Stomach (tissue), 8 donors: ENCODE measurements at regions not wholly inside any gene's neighbourhood (a gene's known extent, or its start where the extent isn't known, plus 50 kb on each side); places are given as distances from the start of the nearest gene placed in this dataset.

ENCODE experiments used
- DNase-seq, 2 donors: peaks; one replicate each; pipeline versions ENCODE4 v3.0.0 to v3.0.0-alpha.2; 2013 to 2019
- H3K27ac ChIP-seq, 5 donors: fragments of 200-600 bp in 4 of 5; sonication (generic) in 4 of 5; one replicate each; pipeline ENCODE4 v1.5.1; 2013 to 2019; ENCODE audit warnings: mild to moderate bottlenecking in 1 of 5, moderate library complexity in 1 of 5
- H3K27me3 ChIP-seq, 3 donors: fragments of 200-600 bp; sonication (generic); one replicate each; pipeline ENCODE4 v1.5.1; 2017 to 2019; ENCODE audit warnings: mixed run types in 1 of 3
- H3K36me3 ChIP-seq, 4 donors: fragments of 200-600 bp; sonication (generic); 1 replicate in 3 of 4; 2 replicates in 1 of 4; pipeline ENCODE4 v1.5.1; 2016 to 2019
- H3K4me1 ChIP-seq, 4 donors: fragments of 200-600 bp; sonication (generic); one replicate each; pipeline ENCODE4 v1.5.1; 2016 to 2019
- H3K4me3 ChIP-seq, 4 donors: fragments of 200-600 bp; sonication (generic) in 3 of 4; one replicate each; pipeline ENCODE4 v1.5.1; 2016 to 2019; ENCODE audit warnings: mild to moderate bottlenecking in 1 of 4
- H3K9me3 ChIP-seq, 4 donors: fragments of 200-600 bp; sonication (generic); one replicate each; pipeline ENCODE4 v1.5.1; 2016 to 2019
- EP300 ChIP-seq: sonication (generic); formaldehyde crosslinking; IDR thresholded peaks from one replicate; pipeline ENCODE4 v1.6.1; 2017; ENCODE audit warnings: antibody characterized with exemption
- POLR2A ChIP-seq, 4 donors: fragments of 450-650 bp; IDR thresholded peaks; one replicate each; pipeline ENCODE4 v1.6.1; 2016; ENCODE audit warnings: antibody characterized with exemption in 4 of 4, control low read depth in 2 of 4, mild to moderate bottlenecking in 1 of 4, moderate library complexity in 1 of 4
- POLR2AphosphoS5 ChIP-seq, 3 donors: sonication (generic); formaldehyde crosslinking; IDR thresholded peaks; one replicate each; pipeline ENCODE4 v1.6.1; 2016; ENCODE audit warnings: antibody characterized with exemption in 3 of 3
- WGBS, 5 donors: extraction: QIAGEN DNeasy Blood & Tissue Kit in 3 of 5; methylation state at CpG; one replicate each; pipeline versions ENCODE4 v1.1.5 to v1.1.7; 2013 to 2018; 5-methylcytosine and 5-hydroxymethylcytosine counted together
- intact Hi-C: fragments of 100-400 bp; cut with DNase I; formaldehyde crosslinking; loops from one replicate; pipeline ENCODE4 v1.15.1; 2023; ENCODE audit warnings: low total_unique reads
- TF ChIP-seq, protein P1 (sequence below), 7 experiments: fragments of 450-650 bp in 4 of 7; fragments of 200-600 bp in 3 of 7; sonication (generic) in 3 of 7; IDR thresholded peaks; one replicate each; pipeline ENCODE4 v1.5.1; 2016 to 2019; ENCODE audit warnings: antibody characterized with exemption in 7 of 7, control low read depth in 2 of 7, mild to moderate bottlenecking in 1 of 7
- donor health status: healthy with polysubstance abuse.
- donor health status: Bipolar disorder and iron deficiency.
- donor health status: healthy.

DNA sequence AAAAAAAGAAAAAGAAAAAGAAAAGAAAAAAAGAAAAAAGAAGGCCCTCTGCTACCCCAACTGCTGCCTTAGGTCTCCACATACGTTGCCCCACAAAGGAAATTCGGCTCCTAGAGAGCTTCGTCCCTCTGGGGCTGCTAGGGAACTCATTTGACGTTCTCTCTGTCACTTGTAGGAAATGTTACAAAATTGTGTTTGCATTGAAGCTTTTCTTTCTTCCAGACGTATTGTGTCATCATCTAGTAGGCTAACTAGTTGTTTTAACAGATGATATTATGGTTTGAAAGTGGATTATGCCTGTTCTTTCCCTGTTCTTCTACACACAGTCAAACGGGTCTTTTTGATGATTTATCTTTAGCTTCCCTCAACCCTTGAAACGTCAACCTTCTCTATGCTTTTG, 125.3 kb downstream of the BDH1 start:
- 64 to 81% (median 72%) methylated on average over 7 of the region's 7 CpGs for WGBS, 5 donors
- Histone ChIP-seq H3K9me3 (peaks cover 0 to 15% (median 10%) of the 10 kb centered on the region in 4 donors), H3K36me3 (no peaks in the 10 kb centered on the region), H3K4me3 (no peak overlapping the region), H3K4me1 (peaks cover 12 to 36% (median 31%) of the 10 kb centered on the region in 4 donors), H3K27me3 (no peaks in the 10 kb centered on the region), H3K27ac (peak overlapping the region in 4 of 5 donors; percentile 9 to 76 (median 32))
- TF ChIP-seq, protein P1, sequence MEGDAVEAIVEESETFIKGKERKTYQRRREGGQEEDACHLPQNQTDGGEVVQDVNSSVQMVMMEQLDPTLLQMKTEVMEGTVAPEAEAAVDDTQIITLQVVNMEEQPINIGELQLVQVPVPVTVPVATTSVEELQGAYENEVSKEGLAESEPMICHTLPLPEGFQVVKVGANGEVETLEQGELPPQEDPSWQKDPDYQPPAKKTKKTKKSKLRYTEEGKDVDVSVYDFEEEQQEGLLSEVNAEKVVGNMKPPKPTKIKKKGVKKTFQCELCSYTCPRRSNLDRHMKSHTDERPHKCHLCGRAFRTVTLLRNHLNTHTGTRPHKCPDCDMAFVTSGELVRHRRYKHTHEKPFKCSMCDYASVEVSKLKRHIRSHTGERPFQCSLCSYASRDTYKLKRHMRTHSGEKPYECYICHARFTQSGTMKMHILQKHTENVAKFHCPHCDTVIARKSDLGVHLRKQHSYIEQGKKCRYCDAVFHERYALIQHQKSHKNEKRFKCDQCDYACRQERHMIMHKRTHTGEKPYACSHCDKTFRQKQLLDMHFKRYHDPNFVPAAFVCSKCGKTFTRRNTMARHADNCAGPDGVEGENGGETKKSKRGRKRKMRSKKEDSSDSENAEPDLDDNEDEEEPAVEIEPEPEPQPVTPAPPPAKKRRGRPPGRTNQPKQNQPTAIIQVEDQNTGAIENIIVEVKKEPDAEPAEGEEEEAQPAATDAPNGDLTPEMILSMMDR (IDR thresholded peaks at IDR 0.05), result no peak
- no peak for TF ChIP-seq POLR2A (IDR thresholded peaks at IDR 0.05)
- no peak for TF ChIP-seq POLR2AphosphoS5 (IDR thresholded peaks at IDR 0.05)
- intact Hi-C loops, result no loop called here
- DNase-seq, result no peak

DNA sequence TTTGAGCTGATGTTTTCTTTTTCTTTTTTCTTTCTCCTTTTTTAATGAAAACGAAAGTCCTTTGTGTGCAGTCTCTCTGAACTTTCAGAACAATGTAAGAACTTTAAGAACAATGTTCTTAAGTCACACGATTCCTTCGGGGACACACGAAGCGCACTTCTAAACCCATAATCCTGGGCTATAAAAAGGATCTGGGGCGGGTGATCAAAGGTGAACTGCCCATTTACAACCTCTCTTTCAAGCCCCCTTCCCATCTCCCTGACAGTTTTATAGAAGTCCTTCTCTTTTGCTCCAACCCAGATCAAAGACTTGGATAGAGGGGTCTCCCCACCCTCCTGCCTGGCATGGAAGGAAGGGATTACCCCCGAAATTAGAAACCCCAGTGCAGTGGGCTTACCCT, 126.8 kb downstream of the BDH1 start:
- TF ChIP-seq EP300 (no peak), POLR2AphosphoS5 (IDR thresholded peaks at IDR 0.05) (no peak), POLR2A (IDR thresholded peaks at IDR 0.05) (no peak)
- TF ChIP-seq, protein P1 (IDR thresholded peaks at IDR 0.05), result no peak
- H3K36me3 ChIP-seq, result no peaks in the 10 kb centered on the region
- no peak overlapping the region for H3K4me3 ChIP-seq
- WGBS, 5 donors, result 66 to 83% (median 82%) methylated on average over 7 of the region's 7 CpGs
- intact Hi-C loops, result no loop called here
- no peaks in the 10 kb centered on the region for H3K27me3 ChIP-seq
- peak overlapping the region in 2 of 5 donors; percentile 17 to 57 for H3K27ac ChIP-seq
- H3K4me1 ChIP-seq, result peaks cover 12 to 36% (median 31%) of the 10 kb centered on the region in 4 donors
- peaks cover 0 to 10% (median 7%) of the 10 kb centered on the region in 4 donors for H3K9me3 ChIP-seq
- DNase-seq, result no peak

DNA sequence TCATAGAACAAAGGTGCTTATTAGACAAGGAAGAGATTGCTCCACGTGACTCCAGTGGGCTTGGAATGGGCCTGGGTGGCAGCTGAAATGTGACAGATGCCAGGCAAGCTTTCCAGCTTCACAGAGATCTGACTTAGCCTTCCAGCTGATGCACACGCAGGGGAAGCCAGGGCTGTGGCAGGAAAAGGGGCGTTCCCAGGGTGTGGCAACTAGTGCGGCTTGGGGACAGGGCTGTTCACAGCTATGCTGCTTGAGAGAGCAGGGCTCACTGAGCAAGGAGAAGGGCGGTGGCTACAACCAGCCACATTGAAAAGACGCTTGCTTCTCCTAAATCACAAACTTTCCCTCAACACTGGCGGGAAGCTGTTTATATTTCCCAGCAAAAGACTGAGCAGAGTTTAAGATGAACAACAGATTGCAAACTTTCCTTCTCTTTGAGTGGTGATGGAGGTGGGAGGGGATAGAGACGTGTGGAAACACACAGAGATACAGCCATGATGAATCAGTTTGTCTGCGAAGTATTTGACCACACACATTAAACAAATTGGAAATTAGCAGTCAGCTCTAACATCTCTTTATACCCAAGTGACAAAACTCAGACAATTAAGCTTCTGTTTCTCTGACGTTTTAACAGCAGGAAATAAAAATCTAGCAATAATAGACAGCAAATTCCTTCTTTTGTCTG, 127.5 kb downstream of the BDH1 start:
- H3K4me1 ChIP-seq, result peaks cover 12 to 36% (median 31%) of the 10 kb centered on the region in 4 donors
- DNase-seq, result peak; percentile 65 to 77
- WGBS, 5 donors, result 31 to 40% (median 33%) methylated on average over 10 of the region's 10 CpGs
- H3K36me3 ChIP-seq, result no peaks in the 10 kb centered on the region
- H3K27ac ChIP-seq, result peak overlapping the region in 4 of 5 donors; percentile 0 to 67 (median 44)
- intact Hi-C loops, result no loop called here
- H3K9me3 ChIP-seq, result peaks cover 0 to 4% (median 3%) of the 10 kb centered on the region in 4 donors
- H3K27me3 ChIP-seq, result peaks cover 0 to 3% (median 0%) of the 10 kb centered on the region in 3 donors
- H3K4me3 ChIP-seq, result no peak overlapping the region
- no peak for TF ChIP-seq POLR2AphosphoS5 (IDR thresholded peaks at IDR 0.05)
- TF ChIP-seq POLR2A (IDR thresholded peaks at IDR 0.05), result no peak

DNA sequence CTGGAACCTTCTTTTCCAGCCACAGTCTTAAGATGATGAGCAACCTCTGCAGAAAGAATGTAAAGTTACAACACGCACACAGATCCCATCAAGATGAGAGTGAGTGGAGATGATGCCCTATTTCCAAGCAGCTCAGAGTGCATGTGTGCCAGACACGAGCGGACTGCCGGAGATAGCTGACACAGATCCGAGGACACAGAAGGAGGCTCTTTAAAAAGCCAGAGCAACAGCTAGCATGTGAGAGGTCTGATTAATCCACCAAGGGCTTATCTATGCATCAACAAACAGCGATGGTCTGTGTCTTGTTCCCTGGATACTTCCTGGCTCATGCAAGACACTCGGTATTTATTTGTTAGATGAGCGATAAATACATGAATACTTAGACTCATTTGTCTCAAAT, 128.6 kb upstream of the DLG1 start:
- intact Hi-C loops, result no loop called here

More for the DNA sequence above, 128.6 kb upstream of the DLG1 start:
- Histone ChIP-seq H3K36me3 (no peaks in the 10 kb centered on the region), H3K9me3 (no peaks in the 10 kb centered on the region), H3K27ac (peak overlapping the region in 2 of 5 donors; percentile 23 to 67), H3K4me1 (peaks cover 7 to 36% (median 22%) of the 10 kb centered on the region in 4 donors), H3K27me3 (peaks cover 0 to 8% (median 0%) of the 10 kb centered on the region in 3 donors), H3K4me3 (no peak overlapping the region)
- DNase-seq, result peak in 1 of 2 donors; percentile 42
- 70 to 87% (median 83%) methylated on average over 8 of the region's 8 CpGs for WGBS, 5 donors
- TF ChIP-seq EP300, result no peak
- no peak for TF ChIP-seq POLR2A (IDR thresholded peaks at IDR 0.05)
- TF ChIP-seq, protein P1 (IDR thresholded peaks at IDR 0.05), result no peak
- TF ChIP-seq POLR2AphosphoS5 (IDR thresholded peaks at IDR 0.05), result no peak
